ENCODE measurements at regions not wholly inside any gene's neighbourhood (a gene's known extent, or its start where the extent isn't known, plus 50 kb on each side); places are given as distances from the start of the nearest gene placed in this dataset.

GRCh38 chr6:120604510-120604909 lies 729.8 kb downstream of the TBC1D32 start:
- no peaks in the 10 kb centered on the region for H3K27me3 ChIP-seq
- H3K4me3 ChIP-seq = no peak overlapping the region
- WGBS, 4 donors = 80 to 92% (median 85%) methylated on average over 1 of the region's 1 CpG
- intact Hi-C loops (cut with DNase I) = no loop called here
- no peak for ATAC-seq
- no peaks in the 10 kb centered on the region for H3K4me1 ChIP-seq
- TF ChIP-seq POLR2A (IDR thresholded peaks at IDR 0.05) = no peak
- TF ChIP-seq, protein P1, sequence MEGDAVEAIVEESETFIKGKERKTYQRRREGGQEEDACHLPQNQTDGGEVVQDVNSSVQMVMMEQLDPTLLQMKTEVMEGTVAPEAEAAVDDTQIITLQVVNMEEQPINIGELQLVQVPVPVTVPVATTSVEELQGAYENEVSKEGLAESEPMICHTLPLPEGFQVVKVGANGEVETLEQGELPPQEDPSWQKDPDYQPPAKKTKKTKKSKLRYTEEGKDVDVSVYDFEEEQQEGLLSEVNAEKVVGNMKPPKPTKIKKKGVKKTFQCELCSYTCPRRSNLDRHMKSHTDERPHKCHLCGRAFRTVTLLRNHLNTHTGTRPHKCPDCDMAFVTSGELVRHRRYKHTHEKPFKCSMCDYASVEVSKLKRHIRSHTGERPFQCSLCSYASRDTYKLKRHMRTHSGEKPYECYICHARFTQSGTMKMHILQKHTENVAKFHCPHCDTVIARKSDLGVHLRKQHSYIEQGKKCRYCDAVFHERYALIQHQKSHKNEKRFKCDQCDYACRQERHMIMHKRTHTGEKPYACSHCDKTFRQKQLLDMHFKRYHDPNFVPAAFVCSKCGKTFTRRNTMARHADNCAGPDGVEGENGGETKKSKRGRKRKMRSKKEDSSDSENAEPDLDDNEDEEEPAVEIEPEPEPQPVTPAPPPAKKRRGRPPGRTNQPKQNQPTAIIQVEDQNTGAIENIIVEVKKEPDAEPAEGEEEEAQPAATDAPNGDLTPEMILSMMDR (IDR thresholded peaks at IDR 0.05) = no peak
- H3K9me3 ChIP-seq = no peaks in the 10 kb centered on the region
- H3K27ac ChIP-seq = no peak overlapping the region
- no peaks in the 10 kb centered on the region for H3K36me3 ChIP-seq
- no peak for DNase-seq

DNA sequence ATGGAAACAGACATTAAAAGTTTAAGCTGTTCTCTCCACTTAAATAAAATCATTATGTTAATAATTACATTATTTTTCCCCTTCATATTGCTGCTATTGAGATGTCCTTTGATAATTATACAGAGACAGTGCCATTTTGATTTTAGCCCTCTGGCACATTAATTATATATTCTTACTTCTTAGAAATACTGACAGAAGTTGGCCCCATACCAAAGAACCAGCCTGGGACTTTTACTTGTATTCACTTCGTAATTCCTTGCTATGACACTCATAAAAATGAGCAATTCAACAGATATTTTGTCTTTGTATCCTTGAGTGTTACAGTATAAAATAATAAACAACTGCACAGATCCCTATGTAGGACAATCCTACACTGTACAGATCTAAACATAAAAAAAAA lies 743.7 kb downstream of the TBC1D32 start:
- WGBS, 4 donors = 48 to 68% (median 54%) methylated on average over 1 of the region's 1 CpG
- Histone ChIP-seq H3K9me3 (no peaks in the 10 kb centered on the region), H3K36me3 (no peaks in the 10 kb centered on the region), H3K4me3 (no peak overlapping the region), H3K4me1 (no peaks in the 10 kb centered on the region), H3K27me3 (no peaks in the 10 kb centered on the region), H3K27ac (no peak overlapping the region)
- DNase-seq (no peak), ATAC-seq (no peak)
- TF ChIP-seq POLR2A (IDR thresholded peaks at IDR 0.05) = no peak
- TF ChIP-seq, protein P1 (IDR thresholded peaks at IDR 0.05) = no peak
- intact Hi-C loops (cut with DNase I) = no loop called here

DNA sequence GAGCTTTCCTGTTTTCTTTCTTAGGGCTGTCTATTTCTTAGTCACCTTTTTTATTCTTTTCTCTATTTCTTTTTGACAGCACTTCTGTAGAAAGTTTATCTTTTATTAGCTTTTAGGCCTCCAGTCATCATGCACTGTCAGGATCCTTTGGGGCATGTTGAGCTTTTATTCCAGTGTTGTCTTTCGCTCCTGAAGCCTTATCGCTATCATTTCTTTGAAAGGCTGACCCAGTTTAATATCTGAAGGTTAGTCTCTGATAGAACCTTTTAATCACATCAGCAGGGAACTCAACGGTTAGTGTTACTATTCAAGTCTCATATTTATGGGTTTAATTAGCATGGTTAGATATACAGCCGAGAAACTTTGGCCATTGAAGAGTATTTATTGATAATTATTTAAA lies 745.9 kb downstream of the TBC1D32 start:
- Histone ChIP-seq H3K4me1 (no peaks in the 10 kb centered on the region), H3K27ac (no peak overlapping the region), H3K27me3 (no peaks in the 10 kb centered on the region), H3K36me3 (no peaks in the 10 kb centered on the region), H3K4me3 (no peak overlapping the region), H3K9me3 (peaks cover 0 to 3% (median 0%) of the 10 kb centered on the region in 12 donors)
- no peak for TF ChIP-seq POLR2A (IDR thresholded peaks at IDR 0.05)
- TF ChIP-seq, protein P1 (IDR thresholded peaks at IDR 0.05) = no peak
- 76 to 82% (median 77%) methylated on average over 4 of the region's 4 CpGs for WGBS, 4 donors
- ATAC-seq (no peak), DNase-seq (no peak)
- intact Hi-C loops (cut with DNase I) = no loop called here

GRCh38 chr6:120587381-120587780 lies 746.9 kb downstream of the TBC1D32 start:
- ATAC-seq (no peak), DNase-seq (no peak)
- H3K9me3 ChIP-seq = peaks cover 0 to 9% (median 0%) of the 10 kb centered on the region in 12 donors
- no peaks in the 10 kb centered on the region for H3K4me1 ChIP-seq
- 0 to 71% (median 33%) methylated on average over 1 of the region's 1 CpG for WGBS, 4 donors
- intact Hi-C loops (cut with DNase I) = no loop called here
- no peak overlapping the region for H3K27ac ChIP-seq
- H3K27me3 ChIP-seq = no peaks in the 10 kb centered on the region
- no peak overlapping the region for H3K4me3 ChIP-seq
- TF ChIP-seq, protein P1 (IDR thresholded peaks at IDR 0.05) = no peak
- no peak for TF ChIP-seq POLR2A (IDR thresholded peaks at IDR 0.05)
- no peaks in the 10 kb centered on the region for H3K36me3 ChIP-seq

Data from heart left ventricle (tissue), 16 donors.